H1 (cell line): ENCODE measurements at regions not wholly inside any gene's neighbourhood (a gene's known extent, or its start where the extent isn't known, plus 50 kb on each side); places are given as distances from the start of the nearest gene placed in this dataset.

Source experiments
- ASH2L ChIP-seq: fragments of 200-600, 300-600 bp; sonication (generic); IDR thresholded peaks from one replicate; pipeline ENCODE4 v1.7.1; 2017; ENCODE audit warnings: low read length
- CTBP2 ChIP-seq: IDR thresholded peaks from 2 replicates; pipeline ENCODE4 v1.7.0; 2011; ENCODE audit warnings: borderline replicate concordance, mild to moderate bottlenecking, moderate library complexity, mixed read lengths, low read length; ENCODE audit not compliant: insufficient read depth, insufficient read length
- POLR2A ChIP-seq, 2 experiments: IDR thresholded peaks; 1 replicate in 1 of 2; 2 replicates in 1 of 2; pipeline ENCODE4 v1.6.1; 2011; ENCODE audit warnings: low read depth in 2 of 2, low read length in 2 of 2, mild to moderate bottlenecking in 2 of 2; ENCODE audit errors: control extremely low read depth in 1 of 2
- SIRT6 ChIP-seq: IDR thresholded peaks from one replicate; pipeline ENCODE4 v1.7.1; 2012; ENCODE audit warnings: low read length, inconsistent platforms
- TBP ChIP-seq: IDR thresholded peaks from 2 replicates; pipeline ENCODE4 v1.6.1; 2011; ENCODE audit warnings: low read depth, low read length, improper control_type of control experiment
- ZNF274 ChIP-seq: IDR thresholded peaks from 2 replicates; pipeline ENCODE4 v1.7.0; 2012; ENCODE audit warnings: low read length, borderline replicate concordance; ENCODE audit errors: extremely low read depth
- TF ChIP-seq, protein P1 (sequence below): IDR thresholded peaks from 2 replicates; pipeline ENCODE4 v1.6.1; 2011; ENCODE audit warnings: low read length, improper control_type of control experiment

- TF ChIP-seq, protein P1, sequence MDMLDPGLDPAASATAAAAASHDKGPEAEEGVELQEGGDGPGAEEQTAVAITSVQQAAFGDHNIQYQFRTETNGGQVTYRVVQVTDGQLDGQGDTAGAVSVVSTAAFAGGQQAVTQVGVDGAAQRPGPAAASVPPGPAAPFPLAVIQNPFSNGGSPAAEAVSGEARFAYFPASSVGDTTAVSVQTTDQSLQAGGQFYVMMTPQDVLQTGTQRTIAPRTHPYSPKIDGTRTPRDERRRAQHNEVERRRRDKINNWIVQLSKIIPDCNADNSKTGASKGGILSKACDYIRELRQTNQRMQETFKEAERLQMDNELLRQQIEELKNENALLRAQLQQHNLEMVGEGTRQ: no peak
- TF ChIP-seq ZNF274 (no peak), CTBP2 (no peak), ASH2L (no peak), TBP (no peak), SIRT6 (no peak), POLR2A (IDR thresholded peaks at IDR 0.05; ENCODE audit: control extremely low read depth in 1 of 2, low read depth in 2 of 2, low read length in 2 of 2) (no peak)
Measured at GRCh38 chr1:194230351-194231144, 1044.1 kb upstream of the B3GALT2 start (continued).
